ENCODE measurements at regions not wholly inside any gene's neighbourhood (a gene's known extent, or its start where the extent isn't known, plus 50 kb on each side); places are given as distances from the start of the nearest gene placed in this dataset.
"Not testable (repeated sequence)": the region's sequence is repeated elsewhere in the genome, so short reads cannot be mapped to it uniquely, and the experiment has no call there.

GRCh38 chr19:20371304-20371703, 194.3 kb downstream of the ZNF737 start:
- not testable (repeated sequence) for TF ChIP-seq CTCF (IDR thresholded peaks at IDR 0.05 in 8 of 11, conservative IDR thresholded peaks at IDR 0.05 in 3 of 11); POLR2AphosphoS5 (IDR thresholded peaks at IDR 0.05); POLR2A (IDR thresholded peaks at IDR 0.05)
